Effector memory CD8-positive, alpha-beta T cell (primary cell): ENCODE measurements at regions not wholly inside any gene's neighbourhood (a gene's known extent, or its start where the extent isn't known, plus 50 kb on each side); places are given as distances from the start of the nearest gene placed in this dataset.
"Not testable (repeated sequence)": the region's sequence is repeated elsewhere in the genome, so short reads cannot be mapped to it uniquely, and the experiment has no call there.

Source experiments
- ATAC-seq: fragments of 150-1000 bp; cut with Tn5 transposase; replicated peaks from 2 replicates; pipeline ENCODE4 v1.10.0; 2021; ENCODE audit warnings: mild to moderate bottlenecking, moderate library complexity
- DNase-seq, 3 experiments: peaks; one replicate each; pipeline ENCODE4 v3.0.0; 2021
- H3K27ac Mint-ChIP-seq, 2 donors: one replicate each; pipeline ENCODE4 v1.8.0; 2022; ENCODE audit warnings: mild to moderate bottlenecking in 2 of 2, mixed read lengths in 2 of 2, moderate library complexity in 2 of 2
- H3K27me3 Mint-ChIP-seq, 2 donors: one replicate each; pipeline ENCODE4 v1.8.0; 2022; ENCODE audit warnings: mixed read lengths in 2 of 2
- H3K36me3 Mint-ChIP-seq: one replicate; pipeline ENCODE4 v1.8.0; 2022; ENCODE audit warnings: mild to moderate bottlenecking, moderate library complexity, mixed read lengths; ENCODE audit not compliant: insufficient read depth
- H3K4me1 Mint-ChIP-seq, 2 donors: one replicate each; pipeline ENCODE4 v1.8.0; 2022; ENCODE audit warnings: low read depth in 2 of 2, mixed read lengths in 2 of 2
- H3K4me3 Mint-ChIP-seq, 2 donors: one replicate each; pipeline ENCODE4 v1.8.0; 2022; ENCODE audit warnings: mild to moderate bottlenecking in 2 of 2, mixed read lengths in 2 of 2, moderate library complexity in 2 of 2
- H3K9me3 Mint-ChIP-seq, 2 donors: one replicate each; pipeline ENCODE4 v1.8.0; 2022; ENCODE audit warnings: mixed read lengths in 2 of 2

GRCh38 chr15:21735368-21735767 is 142.2 kb downstream of the POTEB start:
- not testable (repeated sequence) for H3K9me3 Mint-ChIP-seq, H3K27ac Mint-ChIP-seq, H3K4me1 Mint-ChIP-seq, DNase-seq, H3K27me3 Mint-ChIP-seq, H3K4me3 Mint-ChIP-seq, H3K36me3 Mint-ChIP-seq
- ATAC-seq, result peak; percentile 51

- ATAC-seq, result peak; percentile 20
- H3K27me3 Mint-ChIP-seq, DNase-seq, H3K36me3 Mint-ChIP-seq, H3K4me1 Mint-ChIP-seq, H3K27ac Mint-ChIP-seq, H3K4me3 Mint-ChIP-seq, H3K9me3 Mint-ChIP-seq: not testable (repeated sequence)
Measured at GRCh38 chr15:21731496-21731895, 146.0 kb downstream of the POTEB start.

- not testable (repeated sequence) for H3K27me3 Mint-ChIP-seq, H3K4me1 Mint-ChIP-seq, H3K27ac Mint-ChIP-seq, H3K36me3 Mint-ChIP-seq, DNase-seq, H3K9me3 Mint-ChIP-seq, H3K4me3 Mint-ChIP-seq
- ATAC-seq, result peak; percentile 84
Measured at GRCh38 chr15:21730427-21731405, 146.8 kb downstream of the POTEB start.

- H3K27ac Mint-ChIP-seq, H3K27me3 Mint-ChIP-seq: not testable (repeated sequence)
Measured at GRCh38 chr15:21724988-21725387, 152.5 kb downstream of the POTEB start.

GRCh38 chr15:21721115-21721514 is 156.4 kb downstream of the POTEB start:
- H3K4me3 Mint-ChIP-seq, H3K36me3 Mint-ChIP-seq, H3K27me3 Mint-ChIP-seq, H3K4me1 Mint-ChIP-seq, H3K27ac Mint-ChIP-seq, DNase-seq, H3K9me3 Mint-ChIP-seq: not testable (repeated sequence)
- peak; percentile 35 for ATAC-seq

More at GRCh38 chr15:21724988-21725387, 152.5 kb downstream of the POTEB start:
- H3K36me3 Mint-ChIP-seq, H3K9me3 Mint-ChIP-seq, DNase-seq, H3K4me1 Mint-ChIP-seq, H3K4me3 Mint-ChIP-seq: not testable (repeated sequence)
- ATAC-seq, result peak; percentile 87

- H3K4me3 Mint-ChIP-seq, H3K36me3 Mint-ChIP-seq, H3K27ac Mint-ChIP-seq, H3K27me3 Mint-ChIP-seq, H3K4me1 Mint-ChIP-seq, DNase-seq, H3K9me3 Mint-ChIP-seq: not testable (repeated sequence)
- ATAC-seq, result peak; percentile 56
Measured at GRCh38 chr15:21718779-21719178, 158.8 kb downstream of the POTEB start.

GRCh38 chr15:21718108-21718507 is 159.4 kb downstream of the POTEB start:
- H3K27me3 Mint-ChIP-seq, H3K36me3 Mint-ChIP-seq: not testable (repeated sequence)

GRCh38 chr15:21717661-21718060 is 159.9 kb downstream of the POTEB start:
- not testable (repeated sequence) for H3K4me1 Mint-ChIP-seq, H3K27me3 Mint-ChIP-seq, H3K4me3 Mint-ChIP-seq, H3K27ac Mint-ChIP-seq, H3K9me3 Mint-ChIP-seq, DNase-seq, H3K36me3 Mint-ChIP-seq
- ATAC-seq, result peak; percentile 66

More at GRCh38 chr15:21718108-21718507, 159.4 kb downstream of the POTEB start:
- H3K4me3 Mint-ChIP-seq, H3K27ac Mint-ChIP-seq, H3K4me1 Mint-ChIP-seq, H3K9me3 Mint-ChIP-seq, DNase-seq: not testable (repeated sequence)
- peak; percentile 80 for ATAC-seq

- not testable (repeated sequence) for H3K36me3 Mint-ChIP-seq
- peak; percentile 98 for ATAC-seq
Measured at GRCh38 chr15:21705480-21705879, 172.1 kb downstream of the POTEB start.

GRCh38 chr15:21698620-21699019 is 178.9 kb downstream of the POTEB start:
- not testable (repeated sequence) for H3K4me3 Mint-ChIP-seq, H3K9me3 Mint-ChIP-seq, H3K36me3 Mint-ChIP-seq

More at GRCh38 chr15:21705480-21705879, 172.1 kb downstream of the POTEB start:
- not testable (repeated sequence) for H3K27me3 Mint-ChIP-seq, H3K27ac Mint-ChIP-seq, H3K4me3 Mint-ChIP-seq, H3K9me3 Mint-ChIP-seq, DNase-seq, H3K4me1 Mint-ChIP-seq

GRCh38 chr15:21695089-21695488 is 182.4 kb downstream of the POTEB start:
- H3K36me3 Mint-ChIP-seq, H3K27ac Mint-ChIP-seq, H3K4me1 Mint-ChIP-seq, H3K9me3 Mint-ChIP-seq, H3K4me3 Mint-ChIP-seq, H3K27me3 Mint-ChIP-seq, ATAC-seq, DNase-seq: not testable (repeated sequence)

More at GRCh38 chr15:21698620-21699019, 178.9 kb downstream of the POTEB start:
- not testable (repeated sequence) for ATAC-seq, H3K4me1 Mint-ChIP-seq, H3K27me3 Mint-ChIP-seq, H3K27ac Mint-ChIP-seq, DNase-seq

GRCh38 chr15:21692471-21693102 is 184.9 kb downstream of the POTEB start:
- not testable (repeated sequence) for DNase-seq, H3K27ac Mint-ChIP-seq, H3K4me1 Mint-ChIP-seq, H3K27me3 Mint-ChIP-seq, H3K36me3 Mint-ChIP-seq, H3K4me3 Mint-ChIP-seq, H3K9me3 Mint-ChIP-seq
- ATAC-seq, result peak; percentile 88

- H3K4me3 Mint-ChIP-seq, H3K27me3 Mint-ChIP-seq, DNase-seq, H3K4me1 Mint-ChIP-seq, H3K9me3 Mint-ChIP-seq, H3K27ac Mint-ChIP-seq, H3K36me3 Mint-ChIP-seq: not testable (repeated sequence)
- ATAC-seq, result peak; percentile 84
Measured at GRCh38 chr15:21656798-21657397, 216.6 kb upstream of the POTEB3 start.
